ENCODE measurements at regions not wholly inside any gene's neighbourhood (a gene's known extent, or its start where the extent isn't known, plus 50 kb on each side); places are given as distances from the start of the nearest gene placed in this dataset.

GRCh38 chr3:176399193-176399592, 798.1 kb downstream of the TBL1XR1 start:
- Histone ChIP-seq H3K27me3 (ENCODE audit: control insufficient read depth in 2 of 2, insufficient read depth in 2 of 2, low read length in 2 of 2) (no peaks in the 10 kb centered on the region), H3K9ac (ENCODE audit: low read depth in 1 of 2, low read length in 2 of 2) (no peak overlapping the region)

DNA sequence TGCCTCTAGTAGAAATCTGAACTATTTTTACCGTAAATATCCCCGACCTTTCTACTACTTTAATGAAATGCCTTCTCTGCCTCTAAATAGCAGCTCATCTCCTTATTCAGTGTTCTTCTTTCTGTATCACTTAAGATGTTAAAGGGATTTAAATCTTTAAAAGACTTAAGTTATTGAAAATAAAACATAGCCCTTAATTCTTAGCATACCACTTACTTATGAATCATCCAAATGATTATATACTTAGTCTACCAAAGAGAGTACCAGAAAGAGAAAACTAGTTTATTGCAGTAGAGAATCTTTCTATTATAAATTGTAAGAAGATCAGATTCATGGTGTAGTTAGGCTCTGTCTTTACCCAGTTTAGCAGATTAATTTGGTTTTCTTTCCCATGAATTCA, 802.0 kb downstream of the TBL1XR1 start:
- H3K4me3 ChIP-seq (ENCODE audit: low read length in 2 of 2): no peak overlapping the region
- no peaks in the 10 kb centered on the region for H3K27me3 ChIP-seq (ENCODE audit: control insufficient read depth in 2 of 2, insufficient read depth in 2 of 2, low read length in 2 of 2)
- H3K9me3 ChIP-seq (ENCODE audit: control insufficient read depth in 2 of 2, low read length in 2 of 2): no peaks in the 10 kb centered on the region
- H3K4me1 ChIP-seq (ENCODE audit: control insufficient read depth in 2 of 2, insufficient read depth in 2 of 2, low read length in 2 of 2): no peaks in the 10 kb centered on the region
- H3K9ac ChIP-seq (ENCODE audit: low read depth in 1 of 2, low read length in 2 of 2): no peak overlapping the region
- H3K27ac ChIP-seq (ENCODE audit: low read depth in 2 of 2, low read length in 2 of 2): no peak overlapping the region
- no peaks in the 10 kb centered on the region for H3K36me3 ChIP-seq (ENCODE audit: control insufficient read depth in 2 of 2, insufficient read depth in 2 of 2, low read length in 2 of 2)

More at GRCh38 chr3:176399193-176399592, 798.1 kb downstream of the TBL1XR1 start:
- Histone ChIP-seq H3K9me3 (ENCODE audit: control insufficient read depth in 2 of 2, low read length in 2 of 2) (no peaks in the 10 kb centered on the region), H3K27ac (ENCODE audit: low read depth in 2 of 2, low read length in 2 of 2) (no peak overlapping the region), H3K4me1 (ENCODE audit: control insufficient read depth in 2 of 2, insufficient read depth in 2 of 2, low read length in 2 of 2) (no peaks in the 10 kb centered on the region), H3K4me3 (ENCODE audit: low read length in 2 of 2) (no peak overlapping the region), H3K36me3 (ENCODE audit: control insufficient read depth in 2 of 2, insufficient read depth in 2 of 2, low read length in 2 of 2) (no peaks in the 10 kb centered on the region)

DNA sequence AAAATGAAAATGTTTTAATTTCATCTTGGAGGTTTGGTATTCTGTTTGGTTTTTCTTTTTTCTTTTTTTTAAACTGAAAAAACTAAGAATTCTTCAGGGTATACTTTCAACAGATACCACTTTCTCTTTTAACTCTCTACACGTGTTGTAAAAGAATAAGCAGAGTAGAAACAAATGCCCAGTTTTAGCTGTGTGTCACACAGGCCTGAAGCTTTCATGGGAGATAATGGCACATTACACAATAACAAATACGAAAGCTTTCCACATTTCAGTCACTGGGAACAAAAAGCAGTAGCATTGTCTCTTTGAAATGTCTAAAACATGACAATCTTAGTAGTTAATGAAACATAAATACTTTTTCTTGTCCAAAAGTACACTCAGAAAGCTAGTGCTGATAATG, 818.5 kb downstream of the TBL1XR1 start:
- H3K4me3 ChIP-seq (ENCODE audit: low read length in 2 of 2): no peak overlapping the region
- no peaks in the 10 kb centered on the region for H3K27me3 ChIP-seq (ENCODE audit: control insufficient read depth in 2 of 2, insufficient read depth in 2 of 2, low read length in 2 of 2)
- no peaks in the 10 kb centered on the region for H3K9me3 ChIP-seq (ENCODE audit: control insufficient read depth in 2 of 2, low read length in 2 of 2)
- H3K4me1 ChIP-seq (ENCODE audit: control insufficient read depth in 2 of 2, insufficient read depth in 2 of 2, low read length in 2 of 2): no peaks in the 10 kb centered on the region
- H3K27ac ChIP-seq (ENCODE audit: low read depth in 2 of 2, low read length in 2 of 2): no peak overlapping the region
- H3K9ac ChIP-seq (ENCODE audit: low read depth in 1 of 2, low read length in 2 of 2): no peak overlapping the region
- H3K36me3 ChIP-seq (ENCODE audit: control insufficient read depth in 2 of 2, insufficient read depth in 2 of 2, low read length in 2 of 2): no peaks in the 10 kb centered on the region

GRCh38 chr3:176376531-176376930, 820.8 kb downstream of the TBL1XR1 start:
- no peak overlapping the region for H3K9ac ChIP-seq (ENCODE audit: low read depth in 1 of 2, low read length in 2 of 2)
- H3K9me3 ChIP-seq (ENCODE audit: control insufficient read depth in 2 of 2, low read length in 2 of 2): no peaks in the 10 kb centered on the region
- no peak overlapping the region for H3K4me3 ChIP-seq (ENCODE audit: low read length in 2 of 2)
- no peaks in the 10 kb centered on the region for H3K27me3 ChIP-seq (ENCODE audit: control insufficient read depth in 2 of 2, insufficient read depth in 2 of 2, low read length in 2 of 2)
- no peaks in the 10 kb centered on the region for H3K36me3 ChIP-seq (ENCODE audit: control insufficient read depth in 2 of 2, insufficient read depth in 2 of 2, low read length in 2 of 2)
- H3K4me1 ChIP-seq (ENCODE audit: control insufficient read depth in 2 of 2, insufficient read depth in 2 of 2, low read length in 2 of 2): no peaks in the 10 kb centered on the region
- no peak overlapping the region for H3K27ac ChIP-seq (ENCODE audit: low read depth in 2 of 2, low read length in 2 of 2)

DNA sequence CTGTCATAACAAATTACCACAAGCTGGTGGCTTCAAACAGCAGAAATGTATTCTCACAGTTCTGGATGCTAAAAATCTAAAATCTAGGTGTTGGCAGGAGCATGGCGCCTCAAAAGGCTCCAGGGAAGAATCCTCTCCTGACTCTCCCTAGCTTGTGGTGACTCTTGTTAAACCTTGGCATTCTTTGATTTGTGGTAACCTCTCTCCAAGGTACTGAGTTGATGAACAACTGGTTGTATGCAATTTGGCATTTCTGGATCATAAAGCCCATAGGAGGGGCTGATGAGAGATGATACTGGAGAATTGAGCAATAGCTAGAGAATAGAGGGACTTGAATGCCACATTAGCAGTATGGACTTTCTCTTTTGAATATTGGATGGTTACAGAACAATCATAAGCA, 821.8 kb downstream of the TBL1XR1 start:
- Histone ChIP-seq H3K36me3 (ENCODE audit: control insufficient read depth in 2 of 2, insufficient read depth in 2 of 2, low read length in 2 of 2) (no peaks in the 10 kb centered on the region), H3K27ac (ENCODE audit: low read depth in 2 of 2, low read length in 2 of 2) (no peak overlapping the region), H3K4me3 (ENCODE audit: low read length in 2 of 2) (no peak overlapping the region), H3K9ac (ENCODE audit: low read depth in 1 of 2, low read length in 2 of 2) (no peak overlapping the region), H3K9me3 (ENCODE audit: control insufficient read depth in 2 of 2, low read length in 2 of 2) (no peaks in the 10 kb centered on the region), H3K4me1 (ENCODE audit: control insufficient read depth in 2 of 2, insufficient read depth in 2 of 2, low read length in 2 of 2) (no peaks in the 10 kb centered on the region), H3K27me3 (ENCODE audit: control insufficient read depth in 2 of 2, insufficient read depth in 2 of 2, low read length in 2 of 2) (no peaks in the 10 kb centered on the region)

DNA sequence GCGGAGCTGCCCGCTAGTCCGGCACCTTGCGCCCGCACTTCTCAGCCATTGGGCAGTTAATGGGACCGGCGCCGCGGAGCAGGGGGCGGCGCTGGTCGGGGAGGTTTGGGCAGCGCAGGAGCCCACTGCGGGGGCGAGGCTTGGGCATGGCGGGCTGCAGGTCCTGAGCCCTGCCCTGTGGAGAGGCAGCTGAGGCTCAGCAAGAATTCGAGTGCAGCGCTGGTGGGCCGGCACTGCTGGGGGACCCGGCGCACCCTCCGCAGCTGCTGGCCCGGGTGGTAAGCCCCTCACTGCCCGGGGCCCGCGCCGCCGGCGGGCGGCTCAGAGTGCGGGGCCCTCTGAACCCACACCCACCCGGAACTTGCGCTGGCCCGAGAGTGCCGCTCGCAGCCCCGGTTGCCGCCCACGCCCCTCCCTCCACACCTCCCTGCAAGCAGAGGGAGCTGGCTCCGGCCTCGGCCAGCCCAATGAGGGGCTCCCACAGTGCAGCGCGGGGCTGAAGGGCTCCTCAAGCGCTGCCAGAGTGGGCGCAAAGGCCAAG, 835.0 kb downstream of the TBL1XR1 start:
- H3K27me3 ChIP-seq (ENCODE audit: control insufficient read depth in 2 of 2, insufficient read depth in 2 of 2, low read length in 2 of 2): no peaks in the 10 kb centered on the region
- no peak overlapping the region for H3K9ac ChIP-seq (ENCODE audit: low read depth in 1 of 2, low read length in 2 of 2)
- H3K36me3 ChIP-seq (ENCODE audit: control insufficient read depth in 2 of 2, insufficient read depth in 2 of 2, low read length in 2 of 2): no peaks in the 10 kb centered on the region
- no peaks in the 10 kb centered on the region for H3K4me1 ChIP-seq (ENCODE audit: control insufficient read depth in 2 of 2, insufficient read depth in 2 of 2, low read length in 2 of 2)
- no peak overlapping the region for H3K4me3 ChIP-seq (ENCODE audit: low read length in 2 of 2)
- H3K9me3 ChIP-seq (ENCODE audit: control insufficient read depth in 2 of 2, low read length in 2 of 2): no peaks in the 10 kb centered on the region
- H3K27ac ChIP-seq (ENCODE audit: low read depth in 2 of 2, low read length in 2 of 2): no peak overlapping the region

- no peak overlapping the region for H3K9ac ChIP-seq (ENCODE audit: low read depth in 1 of 2, low read length in 2 of 2)
- H3K27me3 ChIP-seq (ENCODE audit: control insufficient read depth in 2 of 2, insufficient read depth in 2 of 2, low read length in 2 of 2): no peaks in the 10 kb centered on the region
- H3K4me3 ChIP-seq (ENCODE audit: low read length in 2 of 2): no peak overlapping the region
- H3K4me1 ChIP-seq (ENCODE audit: control insufficient read depth in 2 of 2, insufficient read depth in 2 of 2, low read length in 2 of 2): no peaks in the 10 kb centered on the region
- no peaks in the 10 kb centered on the region for H3K36me3 ChIP-seq (ENCODE audit: control insufficient read depth in 2 of 2, insufficient read depth in 2 of 2, low read length in 2 of 2)
- no peak overlapping the region for H3K27ac ChIP-seq (ENCODE audit: low read depth in 2 of 2, low read length in 2 of 2)
- no peaks in the 10 kb centered on the region for H3K9me3 ChIP-seq (ENCODE audit: control insufficient read depth in 2 of 2, low read length in 2 of 2)
Observed at GRCh38 chr3:176359211-176359610, 838.1 kb downstream of the TBL1XR1 start.

- H3K4me3 ChIP-seq (ENCODE audit: low read length in 2 of 2): no peak overlapping the region
- no peaks in the 10 kb centered on the region for H3K27me3 ChIP-seq (ENCODE audit: control insufficient read depth in 2 of 2, insufficient read depth in 2 of 2, low read length in 2 of 2)
- no peak overlapping the region for H3K27ac ChIP-seq (ENCODE audit: low read depth in 2 of 2, low read length in 2 of 2)
- H3K36me3 ChIP-seq (ENCODE audit: control insufficient read depth in 2 of 2, insufficient read depth in 2 of 2, low read length in 2 of 2): no peaks in the 10 kb centered on the region
- no peaks in the 10 kb centered on the region for H3K9me3 ChIP-seq (ENCODE audit: control insufficient read depth in 2 of 2, low read length in 2 of 2)
- no peak overlapping the region for H3K9ac ChIP-seq (ENCODE audit: low read depth in 1 of 2, low read length in 2 of 2)
- H3K4me1 ChIP-seq (ENCODE audit: control insufficient read depth in 2 of 2, insufficient read depth in 2 of 2, low read length in 2 of 2): no peaks in the 10 kb centered on the region
Observed at GRCh38 chr3:176357891-176358290, 839.4 kb downstream of the TBL1XR1 start.

DNA sequence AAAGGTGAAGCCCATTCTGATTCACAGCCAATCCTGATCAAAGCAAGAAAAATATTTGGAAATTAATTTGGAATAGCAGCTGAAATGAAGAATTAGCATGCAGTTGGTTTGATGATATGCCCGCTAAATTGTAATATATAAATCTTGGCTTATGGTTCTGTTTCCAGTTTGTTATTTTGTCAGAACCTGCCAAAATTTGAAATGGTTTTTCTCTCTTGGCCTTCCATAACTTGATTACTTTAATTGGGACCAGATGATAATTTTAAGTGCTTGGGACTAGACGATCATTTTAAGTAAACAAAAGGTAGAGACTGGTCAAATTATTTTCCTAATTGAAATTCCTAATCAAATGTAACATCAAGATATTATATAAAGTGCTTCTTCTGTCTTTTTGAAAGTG, 842.4 kb downstream of the TBL1XR1 start:
- no peak overlapping the region for H3K27ac ChIP-seq (ENCODE audit: low read depth in 2 of 2, low read length in 2 of 2)
- no peaks in the 10 kb centered on the region for H3K27me3 ChIP-seq (ENCODE audit: control insufficient read depth in 2 of 2, insufficient read depth in 2 of 2, low read length in 2 of 2)

DNA sequence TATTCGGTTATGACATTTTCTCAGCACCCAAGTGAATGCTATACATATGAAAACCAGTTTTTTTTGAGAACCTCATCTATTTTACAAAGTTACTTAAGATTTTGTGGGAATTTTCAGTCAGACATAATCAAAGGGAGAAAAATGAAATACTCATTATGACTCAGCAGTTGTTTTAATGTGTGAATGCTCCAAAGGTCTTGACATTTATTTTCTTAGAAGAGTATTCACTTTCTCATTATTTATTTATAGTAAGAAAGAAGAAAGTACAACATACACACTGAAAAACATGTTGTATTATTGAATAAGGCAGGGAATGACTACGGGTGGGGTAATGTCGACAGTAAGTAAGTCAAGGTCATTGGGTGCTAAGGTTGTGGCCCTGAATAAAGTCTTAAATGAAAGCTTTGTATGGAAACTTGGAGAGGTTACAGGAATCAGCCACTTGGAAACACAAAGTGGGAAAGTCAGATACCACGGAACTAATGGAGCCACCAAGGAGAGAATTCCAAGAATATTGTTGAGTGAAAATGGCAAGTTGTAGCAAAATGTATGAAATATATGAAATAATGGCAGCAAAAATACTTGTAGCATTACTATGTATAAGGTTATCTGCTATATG, 844.5 kb downstream of the TBL1XR1 start:
- H3K27ac ChIP-seq (ENCODE audit: low read depth in 2 of 2, low read length in 2 of 2): no peak overlapping the region

More for the DNA sequence above, 842.4 kb downstream of the TBL1XR1 start:
- no peaks in the 10 kb centered on the region for H3K36me3 ChIP-seq (ENCODE audit: control insufficient read depth in 2 of 2, insufficient read depth in 2 of 2, low read length in 2 of 2)
- no peaks in the 10 kb centered on the region for H3K9me3 ChIP-seq (ENCODE audit: control insufficient read depth in 2 of 2, low read length in 2 of 2)
- H3K9ac ChIP-seq (ENCODE audit: low read depth in 1 of 2, low read length in 2 of 2): no peak overlapping the region
- H3K4me3 ChIP-seq (ENCODE audit: low read length in 2 of 2): no peak overlapping the region
- no peaks in the 10 kb centered on the region for H3K4me1 ChIP-seq (ENCODE audit: control insufficient read depth in 2 of 2, insufficient read depth in 2 of 2, low read length in 2 of 2)

More for the DNA sequence above, 844.5 kb downstream of the TBL1XR1 start:
- H3K27me3 ChIP-seq (ENCODE audit: control insufficient read depth in 2 of 2, insufficient read depth in 2 of 2, low read length in 2 of 2): no peaks in the 10 kb centered on the region
- H3K9ac ChIP-seq (ENCODE audit: low read depth in 1 of 2, low read length in 2 of 2): no peak overlapping the region
- no peaks in the 10 kb centered on the region for H3K36me3 ChIP-seq (ENCODE audit: control insufficient read depth in 2 of 2, insufficient read depth in 2 of 2, low read length in 2 of 2)
- H3K4me1 ChIP-seq (ENCODE audit: control insufficient read depth in 2 of 2, insufficient read depth in 2 of 2, low read length in 2 of 2): no peaks in the 10 kb centered on the region
- H3K4me3 ChIP-seq (ENCODE audit: low read length in 2 of 2): no peak overlapping the region
- no peaks in the 10 kb centered on the region for H3K9me3 ChIP-seq (ENCODE audit: control insufficient read depth in 2 of 2, low read length in 2 of 2)

Measured in mucosa of rectum (tissue), 2 donors.